HG02759 (cell line): ENCODE measurements at regions not wholly inside any gene's neighbourhood (a gene's known extent, or its start where the extent isn't known, plus 50 kb on each side); places are given as distances from the start of the nearest gene placed in this dataset.
"Not testable (repeated sequence)": the region's sequence is repeated elsewhere in the genome, so short reads cannot be mapped to it uniquely, and the experiment has no call there.

Experiments
- ATAC-seq: cut with Tn5 transposase; IDR thresholded peaks from one replicate; pipeline ENCODE4 v1.9.1; 2021; ENCODE audit warnings: mild to moderate bottlenecking, moderate library complexity; ENCODE audit not compliant: unreplicated experiment

DNA sequence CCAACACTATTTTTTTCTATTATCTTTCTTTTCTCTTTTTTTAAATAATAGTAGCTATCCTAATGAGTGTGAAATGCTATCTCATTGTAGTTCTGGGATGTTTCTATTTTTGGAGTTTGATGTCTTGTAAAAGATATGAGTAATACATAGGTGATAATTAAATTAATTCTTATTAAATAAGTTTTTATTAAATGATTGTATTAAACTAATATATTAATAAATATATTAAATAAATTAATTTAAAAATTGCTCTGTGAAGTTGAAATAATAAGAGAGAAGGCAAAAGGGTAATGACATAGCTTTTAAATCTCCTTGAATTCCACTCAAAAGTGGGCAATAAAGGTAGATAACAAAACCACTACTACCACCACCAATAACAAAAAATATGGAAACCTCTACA, 230.2 kb upstream of the SSTR1 start:
- no peak for ATAC-seq

- peak; percentile 59 for ATAC-seq
Observed at GRCh38 chr14:37985826-37986470, 221.8 kb upstream of the SSTR1 start.

DNA sequence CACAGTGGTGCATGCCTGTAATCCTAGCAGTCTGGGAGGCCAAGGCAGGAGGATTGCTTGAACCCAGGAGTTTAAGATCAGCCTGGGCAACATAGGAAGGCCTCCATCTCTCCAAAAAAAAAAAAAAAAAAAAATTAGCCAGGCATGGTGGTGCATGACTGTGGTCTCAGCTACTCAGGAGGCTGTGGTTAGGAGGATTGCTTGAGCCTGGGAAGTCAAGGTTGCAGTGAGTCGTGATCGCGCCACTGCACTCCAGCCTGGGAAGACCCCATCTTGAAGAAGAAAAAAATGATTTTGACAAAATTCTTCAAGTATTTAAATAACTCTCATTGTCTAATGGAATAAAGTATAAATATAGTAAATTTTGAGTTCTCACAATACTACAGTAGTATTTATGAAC, 219.2 kb upstream of the SSTR1 start:
- ATAC-seq, result no peak

GRCh38 chr14:37991027-37991426, 216.7 kb upstream of the SSTR1 start:
- ATAC-seq, result no peak

DNA sequence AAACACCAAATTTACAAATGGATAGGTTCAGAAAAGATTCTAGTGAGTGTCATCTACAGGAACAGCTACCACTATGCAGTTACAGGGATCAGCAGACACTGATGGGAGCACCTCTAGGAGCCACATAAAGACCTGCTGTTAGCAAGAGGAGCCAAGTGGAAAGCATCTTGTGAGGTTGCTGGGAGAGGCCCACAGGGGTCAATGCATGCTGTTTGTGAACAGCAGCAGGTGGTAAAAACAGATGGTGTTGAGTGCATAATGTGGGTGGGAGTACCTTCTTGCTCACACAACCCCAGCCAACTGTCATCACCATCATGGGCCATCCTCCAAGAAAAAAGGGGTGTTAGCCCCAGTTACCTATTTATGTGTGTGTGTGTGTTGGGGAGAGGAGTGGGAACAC, 215.2 kb upstream of the SSTR1 start:
- ATAC-seq, result no peak

DNA sequence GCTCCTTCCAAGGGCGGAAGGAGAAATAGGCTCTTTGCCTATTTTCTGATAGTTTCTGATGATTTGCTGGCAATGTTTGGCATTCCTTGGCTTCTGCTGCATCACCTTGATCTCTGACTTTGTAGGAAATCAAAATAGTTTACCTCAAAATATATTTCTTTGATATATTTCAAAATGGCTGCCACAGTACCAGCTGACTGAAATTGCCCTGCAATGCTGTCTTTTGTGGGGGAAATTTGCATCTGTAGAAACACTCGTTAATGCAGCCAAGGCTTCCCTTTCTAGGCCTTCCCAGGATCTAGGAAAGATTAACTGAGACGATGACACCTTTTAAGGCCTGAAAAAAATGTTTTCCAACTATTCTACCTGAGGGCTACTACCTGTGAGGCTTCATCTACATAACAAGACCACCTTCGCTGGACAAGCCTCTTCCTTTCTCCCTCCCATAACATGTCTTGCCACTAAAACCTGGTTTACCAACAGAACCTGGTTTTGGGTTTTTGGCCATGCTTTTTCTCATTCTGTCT, 212.8 kb upstream of the SSTR1 start:
- ATAC-seq, result no peak

GRCh38 chr14:37997017-37997416, 210.7 kb upstream of the SSTR1 start:
- no peak for ATAC-seq

DNA sequence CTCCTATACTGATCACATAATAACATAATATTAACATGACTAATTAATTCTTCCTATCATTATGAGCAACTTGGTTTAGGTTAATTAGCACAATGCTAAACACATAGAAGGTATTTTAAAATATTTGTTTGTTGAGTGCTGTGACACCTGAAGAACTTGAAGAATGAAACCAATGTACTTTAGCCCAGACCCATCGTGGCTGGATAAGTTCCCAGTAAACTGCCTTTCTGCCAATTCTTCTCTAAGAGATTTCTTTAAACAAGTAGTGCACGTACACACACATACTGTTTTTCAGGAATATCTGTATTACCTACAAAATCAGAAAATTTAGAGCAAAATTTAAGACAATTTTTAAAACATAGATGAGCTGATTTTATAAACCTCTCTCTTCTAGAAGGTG, 207.4 kb upstream of the SSTR1 start:
- ATAC-seq, result no peak

- ATAC-seq, result no peak
Observed at GRCh38 chr14:38001501-38001900, 206.2 kb upstream of the SSTR1 start.

- ATAC-seq, result no peak
Observed at GRCh38 chr14:38003746-38004609, 203.7 kb upstream of the SSTR1 start.

- ATAC-seq, result no peak
Observed at GRCh38 chr14:38004610-38004879, 203.2 kb upstream of the SSTR1 start.

DNA sequence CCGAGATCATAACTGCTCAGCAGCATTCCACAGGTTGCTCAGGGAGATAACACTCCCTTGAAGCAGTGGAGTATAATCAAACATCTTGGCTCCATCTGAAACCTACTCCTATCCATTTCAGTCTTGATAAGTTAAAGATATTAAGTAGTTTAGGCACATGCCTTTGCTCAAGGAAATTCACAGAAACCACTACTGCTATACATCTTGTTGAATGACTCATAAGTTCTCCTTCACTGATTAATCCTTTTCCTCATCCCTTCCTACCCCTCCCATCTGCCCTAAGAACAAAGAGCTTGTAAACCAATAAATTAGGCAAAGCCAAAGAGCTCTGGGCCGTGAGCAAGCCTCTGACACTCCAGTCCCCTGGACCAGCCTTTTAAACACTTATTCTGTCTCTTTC, 196.5 kb upstream of the SSTR1 start:
- not testable (repeated sequence) for ATAC-seq

DNA sequence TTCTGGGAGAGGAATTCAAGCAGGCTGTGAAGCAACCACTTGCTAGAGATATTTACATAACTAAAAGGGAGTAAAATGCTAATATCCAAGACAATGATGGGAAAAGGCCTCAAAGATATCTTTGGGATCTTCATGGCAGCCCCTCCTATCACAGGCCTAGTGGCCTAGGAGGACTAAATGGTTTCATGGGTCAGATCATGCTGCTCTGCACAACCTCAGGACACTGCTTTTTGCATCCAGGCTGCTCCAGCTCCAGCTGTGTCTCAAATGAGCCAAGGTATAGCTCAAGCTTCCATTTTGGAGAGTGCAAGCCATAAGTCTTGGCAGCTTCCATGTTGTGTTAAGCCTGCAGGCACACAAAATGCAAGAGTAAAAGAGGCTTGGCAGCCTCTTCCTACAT, 195.6 kb upstream of the SSTR1 start:
- ATAC-seq, result no peak

- no peak for ATAC-seq
Observed at GRCh38 chr14:38016497-38016896, 191.2 kb upstream of the SSTR1 start.

DNA sequence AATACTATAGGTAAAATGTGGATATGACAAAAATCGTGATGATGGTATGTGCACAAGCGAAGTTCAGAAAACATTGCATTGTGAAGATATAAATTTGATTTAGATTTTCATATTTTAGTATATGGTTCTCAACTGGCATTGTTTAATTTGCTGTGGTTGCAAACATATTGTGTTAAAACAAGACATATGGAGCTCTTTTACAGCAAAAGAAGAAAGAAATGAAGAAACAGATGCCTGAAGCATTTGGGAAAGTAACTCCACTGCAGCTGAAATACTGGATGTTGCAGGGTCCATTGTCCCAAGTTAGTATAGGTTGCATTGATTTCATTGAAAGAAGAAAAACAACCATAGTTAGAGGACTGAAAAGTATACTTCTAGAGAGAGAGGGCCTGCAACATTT, 185.8 kb upstream of the SSTR1 start:
- no peak for ATAC-seq

DNA sequence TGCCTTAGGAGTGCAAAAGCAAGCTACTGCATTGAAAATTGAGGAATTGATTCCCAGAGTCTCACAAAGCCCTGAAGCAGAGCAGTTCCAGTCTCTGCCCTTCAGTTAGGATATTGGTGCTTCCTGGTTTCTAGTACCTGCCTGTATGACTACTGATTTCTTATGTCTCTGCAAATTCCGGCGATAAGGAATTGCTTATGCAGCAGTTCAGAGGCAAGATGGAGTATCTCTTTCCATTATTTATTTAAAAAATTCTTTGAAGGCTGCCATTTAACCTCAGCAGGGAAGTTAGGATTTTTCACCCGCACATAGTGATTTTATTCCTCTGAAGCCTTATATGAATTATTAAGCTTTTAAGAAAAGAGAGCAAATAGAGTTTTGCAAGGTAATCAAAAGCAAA, 184.9 kb upstream of the SSTR1 start:
- no peak for ATAC-seq

- no peak for ATAC-seq
Observed at GRCh38 chr14:38038171-38038570, 169.5 kb upstream of the SSTR1 start.

DNA sequence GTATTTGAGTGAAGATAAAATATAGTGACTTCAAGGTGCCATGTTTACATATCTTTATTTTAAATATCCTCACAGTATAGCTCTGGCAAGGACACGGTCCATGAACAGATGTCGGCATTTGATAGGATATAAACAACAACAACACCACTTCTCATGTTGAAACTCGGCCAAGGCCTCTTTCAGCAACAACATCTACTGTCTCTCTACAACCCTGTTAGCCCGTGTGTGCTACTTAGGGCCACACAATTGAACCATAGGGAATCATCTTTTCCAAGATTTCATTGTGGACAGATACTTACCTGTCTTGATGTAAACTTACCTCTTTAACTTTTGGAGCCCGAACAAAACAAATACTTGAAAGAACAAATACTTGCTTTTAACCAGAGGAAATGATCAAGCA, 168.7 kb upstream of the SSTR1 start:
- ATAC-seq, result no peak

- no peak for ATAC-seq
Observed at GRCh38 chr14:38039496-38039895, 168.2 kb upstream of the SSTR1 start.

- no peak for ATAC-seq
Observed at GRCh38 chr14:38040411-38040810, 167.3 kb upstream of the SSTR1 start.

- no peak for ATAC-seq
Observed at GRCh38 chr14:38042322-38042721, 165.4 kb upstream of the SSTR1 start.

DNA sequence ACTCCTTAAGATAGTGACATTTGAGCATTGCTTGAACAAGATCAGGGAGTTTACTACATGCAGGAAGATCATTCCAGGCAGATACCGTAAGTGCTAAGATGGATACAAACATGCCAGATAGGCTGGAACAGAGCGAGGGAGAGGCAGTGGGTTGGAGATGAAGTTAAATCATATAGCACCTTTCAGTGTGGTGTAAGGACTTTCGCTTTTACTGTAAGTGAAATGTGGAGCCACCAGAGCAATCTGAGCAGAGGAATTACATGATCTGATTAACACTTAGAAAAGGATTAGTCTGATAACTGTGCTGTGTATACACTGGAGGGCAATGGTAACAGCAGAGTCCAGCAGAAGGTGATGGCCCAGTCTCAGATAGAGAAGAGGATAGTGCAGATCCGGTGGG, 163.0 kb upstream of the SSTR1 start:
- no peak for ATAC-seq

- no peak for ATAC-seq
Observed at GRCh38 chr14:38045461-38045860, 162.2 kb upstream of the SSTR1 start.
